GM12872 (cell line): ENCODE measurements at regions not wholly inside any gene's neighbourhood (a gene's known extent, or its start where the extent isn't known, plus 50 kb on each side); places are given as distances from the start of the nearest gene placed in this dataset.

Experiments
- CTCF ChIP-seq: IDR thresholded peaks from 3 replicates; pipeline ENCODE4 v1.5.1; 2011; ENCODE audit warnings: low read depth, mild to moderate bottlenecking, low read length, moderate library complexity; ENCODE audit not compliant: insufficient read depth

- TF ChIP-seq CTCF = no peak
Measured at GRCh38 chr9:89793551-89793950, 188.7 kb downstream of the GADD45G start.

GRCh38 chr9:89794918-89795317 lies 190.1 kb downstream of the GADD45G start:
- no peak for TF ChIP-seq CTCF

- TF ChIP-seq CTCF = no peak
Measured at GRCh38 chr9:89795538-89796195, 190.9 kb downstream of the GADD45G start.

GRCh38 chr9:89796606-89797005 lies 191.8 kb downstream of the GADD45G start:
- no peak for TF ChIP-seq CTCF

GRCh38 chr9:89797255-89797654 lies 192.4 kb downstream of the GADD45G start:
- no peak for TF ChIP-seq CTCF

- TF ChIP-seq CTCF = no peak
Measured at GRCh38 chr9:89797937-89798455, 193.2 kb downstream of the GADD45G start.

GRCh38 chr9:89798547-89799120 lies 193.8 kb downstream of the GADD45G start:
- TF ChIP-seq CTCF = no peak
